HG03432 (cell line): ENCODE measurements at regions not wholly inside any gene's neighbourhood (a gene's known extent, or its start where the extent isn't known, plus 50 kb on each side); places are given as distances from the start of the nearest gene placed in this dataset.
"Not testable (repeated sequence)": the region's sequence is repeated elsewhere in the genome, so short reads cannot be mapped to it uniquely, and the experiment has no call there.

Experiments
- ATAC-seq: cut with Tn5 transposase; IDR thresholded peaks from one replicate; pipeline ENCODE4 v1.9.1; 2021; ENCODE audit warnings: mild to moderate bottlenecking, moderate library complexity; ENCODE audit not compliant: unreplicated experiment

GRCh38 chr13:21872795-21873194 is 201.9 kb downstream of the FGF9 start:
- no peak for ATAC-seq

GRCh38 chr13:21875116-21875515 is 204.2 kb downstream of the FGF9 start:
- ATAC-seq: no peak

GRCh38 chr13:21879263-21879914 is 208.5 kb downstream of the FGF9 start:
- no peak for ATAC-seq

- ATAC-seq: no peak
Observed at GRCh38 chr13:21882766-21883165, 211.9 kb downstream of the FGF9 start.

GRCh38 chr13:21883713-21884112 is 212.8 kb downstream of the FGF9 start:
- no peak for ATAC-seq

- no peak for ATAC-seq
Observed at GRCh38 chr13:21884299-21884909, 213.5 kb downstream of the FGF9 start.

GRCh38 chr13:21884965-21885567 is 214.2 kb downstream of the FGF9 start:
- ATAC-seq: no peak

- no peak for ATAC-seq
Observed at GRCh38 chr13:21885714-21886224, 214.9 kb downstream of the FGF9 start.

- no peak for ATAC-seq
Observed at GRCh38 chr13:21889651-21890050, 218.8 kb downstream of the FGF9 start.

- ATAC-seq: not testable (repeated sequence)
Observed at GRCh38 chr13:21890220-21890619, 219.3 kb downstream of the FGF9 start.

- ATAC-seq: no peak
Observed at GRCh38 chr13:21894091-21894490, 223.2 kb downstream of the FGF9 start.

- ATAC-seq: no peak
Observed at GRCh38 chr13:21894703-21895699, 224.1 kb downstream of the FGF9 start.

GRCh38 chr13:21895779-21896178 is 224.9 kb downstream of the FGF9 start:
- no peak for ATAC-seq

GRCh38 chr13:21897161-21897560 is 226.3 kb downstream of the FGF9 start:
- no peak for ATAC-seq

GRCh38 chr13:21898459-21898858 is 227.6 kb downstream of the FGF9 start:
- no peak for ATAC-seq

- ATAC-seq: no peak
Observed at GRCh38 chr13:21898945-21899344, 228.1 kb downstream of the FGF9 start.

GRCh38 chr13:21901336-21901735 is 230.5 kb downstream of the FGF9 start:
- no peak for ATAC-seq

- ATAC-seq: no peak
Observed at GRCh38 chr13:21901811-21902708, 231.2 kb downstream of the FGF9 start.

GRCh38 chr13:21902709-21903098 is 231.8 kb downstream of the FGF9 start:
- no peak for ATAC-seq

- no peak for ATAC-seq
Observed at GRCh38 chr13:21905486-21905885, 234.6 kb downstream of the FGF9 start.
